Activated effector memory CD4-positive, alpha-beta T cell treated with Interleukin-2 at 50 U/mL for 16 hours (primary cell): ENCODE measurements at regions not wholly inside any gene's neighbourhood (a gene's known extent, or its start where the extent isn't known, plus 50 kb on each side); places are given as distances from the start of the nearest gene placed in this dataset.
"Not testable (repeated sequence)": the region's sequence is repeated elsewhere in the genome, so short reads cannot be mapped to it uniquely, and the experiment has no call there.

ENCODE experiments used
- DNase-seq: peaks from one replicate; pipeline ENCODE4 v3.0.0-alpha.2; 2020

GRCh38 chr21:23812485-23812884, 1794.8 kb downstream of the MRPL39 start:
- no peak for DNase-seq

- DNase-seq, result no peak
These were observed 1795.5 kb downstream of the MRPL39 start for GRCh38 chr21:23811805-23812204.

GRCh38 chr21:23809573-23809972, 1797.7 kb downstream of the MRPL39 start:
- no peak for DNase-seq

DNA sequence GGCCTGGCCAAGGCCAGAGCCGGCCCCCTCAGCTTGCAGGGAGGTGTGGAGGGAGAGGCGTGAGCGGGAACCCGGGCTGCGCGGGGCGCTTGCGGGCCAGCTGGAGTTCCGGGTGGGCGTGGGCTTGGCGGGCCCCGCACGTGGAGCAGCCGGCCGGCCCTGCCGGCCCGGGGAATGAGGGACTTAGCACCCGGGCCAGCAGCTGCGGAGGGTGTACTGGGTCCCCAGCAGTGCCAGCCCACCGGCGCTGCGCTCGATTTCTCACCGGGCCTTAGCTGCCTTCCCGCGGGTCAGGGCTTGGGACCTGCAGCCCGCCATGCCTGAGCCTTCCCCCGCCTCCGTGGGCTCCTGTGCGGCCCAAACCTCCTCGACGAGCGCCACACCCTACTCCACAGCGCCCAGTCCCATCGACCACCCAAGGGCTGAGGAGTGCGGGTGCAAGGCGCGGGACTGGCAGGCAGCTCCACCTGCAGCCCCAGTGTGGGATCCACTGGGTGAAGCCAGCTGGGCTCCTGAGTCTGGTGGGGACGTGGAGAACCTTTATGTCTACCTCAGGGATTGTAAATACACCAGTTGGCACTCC, 1800.2 kb downstream of the MRPL39 start:
- DNase-seq, result not testable (repeated sequence)

DNA sequence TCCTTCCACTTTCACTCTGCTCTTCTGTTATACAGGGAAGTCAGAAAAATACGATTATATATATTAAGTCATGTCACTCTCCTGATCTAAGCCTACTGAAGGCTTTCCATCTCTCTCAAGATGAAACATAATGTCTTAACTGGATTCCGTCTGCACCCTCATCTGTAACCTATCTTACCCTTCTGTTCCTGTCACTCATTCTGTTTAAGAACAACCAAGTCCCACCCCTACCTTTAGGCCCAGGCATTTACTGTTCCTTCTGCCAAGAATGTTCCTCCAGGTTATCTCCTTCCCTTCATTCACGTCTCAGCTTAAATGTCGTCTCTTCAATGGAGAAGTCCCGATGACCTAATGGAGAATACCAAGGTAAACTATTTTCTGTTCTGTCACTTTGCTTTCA, 1802.4 kb downstream of the MRPL39 start:
- no peak for DNase-seq

DNA sequence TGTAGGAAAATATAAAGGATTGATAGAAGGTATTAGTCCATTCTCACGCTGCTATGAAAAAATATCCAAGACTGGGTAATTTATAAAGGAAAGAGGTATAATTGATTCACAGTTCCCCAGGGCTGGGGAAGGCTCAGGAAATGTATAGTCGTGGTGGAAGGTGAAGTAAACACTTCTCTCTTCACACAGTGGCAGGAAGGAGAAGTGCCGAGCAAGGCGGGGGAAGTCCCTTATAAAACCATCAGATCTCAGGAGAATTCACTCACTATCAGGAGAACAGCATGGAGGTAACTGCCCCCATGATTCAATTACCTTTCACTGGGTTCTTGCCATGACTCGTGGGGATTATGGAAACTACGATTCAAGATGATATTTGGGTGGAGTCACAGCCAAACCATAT, 1806.0 kb downstream of the MRPL39 start:
- DNase-seq, result no peak

GRCh38 chr21:23799376-23799775, 1807.9 kb downstream of the MRPL39 start:
- DNase-seq, result no peak

DNA sequence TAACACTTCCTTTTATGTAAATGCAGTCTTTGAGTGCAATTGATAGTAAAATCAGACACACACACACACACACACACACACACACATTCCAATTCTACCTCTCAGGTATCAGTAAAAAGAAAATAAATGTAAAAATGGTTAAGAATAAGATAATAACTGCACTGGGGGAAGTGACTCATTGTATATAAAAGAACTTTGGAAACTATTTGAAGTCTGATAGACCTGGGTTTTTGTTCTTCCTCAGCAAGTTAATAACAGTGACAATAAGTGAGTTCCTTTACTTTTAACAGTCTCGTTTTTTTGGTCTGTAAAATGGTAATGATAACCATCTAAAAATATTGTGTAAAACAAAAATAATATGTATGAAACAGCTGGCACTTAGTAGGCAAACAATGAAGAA, 1815.0 kb downstream of the MRPL39 start:
- no peak for DNase-seq

DNA sequence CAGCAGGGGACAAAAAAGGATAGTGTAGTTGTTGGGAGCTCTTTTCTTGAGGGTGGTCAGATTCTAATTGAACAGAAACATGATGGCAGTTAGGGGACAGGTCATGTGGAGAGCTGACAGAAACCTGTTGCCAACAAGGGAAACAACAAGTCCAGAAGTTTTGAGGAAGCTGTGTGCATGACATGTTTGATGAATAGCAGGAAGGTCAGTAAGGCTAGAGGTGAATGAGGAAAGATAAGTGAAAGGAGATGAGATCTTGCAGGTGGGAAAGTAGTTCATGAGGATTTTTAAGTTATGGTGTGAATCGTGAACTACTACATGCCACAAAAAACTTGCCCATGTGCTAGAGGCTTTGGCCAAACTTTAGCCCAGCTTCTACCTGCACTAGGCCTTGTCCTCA, 1817.4 kb downstream of the MRPL39 start:
- DNase-seq, result no peak

GRCh38 chr21:23780326-23780725, 1827.0 kb downstream of the MRPL39 start:
- DNase-seq, result no peak

- DNase-seq, result no peak
These were observed 1863.5 kb downstream of the MRPL39 start for GRCh38 chr21:23743821-23744220.

GRCh38 chr21:23740463-23740862, 1866.8 kb downstream of the MRPL39 start:
- no peak for DNase-seq

DNA sequence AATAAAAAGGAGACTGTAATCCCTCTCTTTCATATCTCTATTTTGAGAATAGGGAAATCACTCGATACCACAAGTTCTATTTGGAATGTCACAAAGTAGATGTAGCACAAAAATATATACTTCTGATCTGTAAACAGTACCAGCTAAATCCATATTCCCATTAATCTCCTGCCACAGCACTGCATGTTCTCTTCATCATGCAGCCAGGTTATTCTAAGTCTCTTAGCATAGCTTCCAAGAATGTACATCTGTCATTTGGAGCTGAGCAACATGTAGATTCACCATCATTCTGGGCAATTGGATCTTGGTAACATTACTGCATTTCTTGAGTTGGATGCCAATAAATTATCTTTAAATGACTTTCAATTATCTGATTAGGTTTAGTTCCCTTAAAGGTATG, 1874.5 kb downstream of the MRPL39 start:
- no peak for DNase-seq

DNA sequence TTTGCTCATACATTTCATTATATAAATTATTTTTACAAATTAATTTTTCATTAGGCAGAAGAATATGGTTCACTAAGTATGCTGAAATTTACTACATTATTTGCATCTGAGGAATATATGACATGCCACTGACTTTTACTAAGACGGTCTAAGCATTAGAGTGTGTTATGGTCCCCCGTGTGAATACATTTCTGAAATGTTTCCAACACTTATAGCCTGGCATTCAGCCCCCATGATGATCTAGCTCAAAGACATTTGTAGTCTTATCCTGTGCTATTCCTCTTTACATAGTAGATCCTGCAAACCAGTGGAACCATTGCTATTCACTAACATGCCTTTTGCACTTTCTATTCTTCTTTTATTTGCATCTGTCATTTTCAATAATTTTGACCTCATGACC, 1878.0 kb downstream of the MRPL39 start:
- DNase-seq, result no peak

GRCh38 chr21:23725576-23725975, 1881.7 kb downstream of the MRPL39 start:
- no peak for DNase-seq

DNA sequence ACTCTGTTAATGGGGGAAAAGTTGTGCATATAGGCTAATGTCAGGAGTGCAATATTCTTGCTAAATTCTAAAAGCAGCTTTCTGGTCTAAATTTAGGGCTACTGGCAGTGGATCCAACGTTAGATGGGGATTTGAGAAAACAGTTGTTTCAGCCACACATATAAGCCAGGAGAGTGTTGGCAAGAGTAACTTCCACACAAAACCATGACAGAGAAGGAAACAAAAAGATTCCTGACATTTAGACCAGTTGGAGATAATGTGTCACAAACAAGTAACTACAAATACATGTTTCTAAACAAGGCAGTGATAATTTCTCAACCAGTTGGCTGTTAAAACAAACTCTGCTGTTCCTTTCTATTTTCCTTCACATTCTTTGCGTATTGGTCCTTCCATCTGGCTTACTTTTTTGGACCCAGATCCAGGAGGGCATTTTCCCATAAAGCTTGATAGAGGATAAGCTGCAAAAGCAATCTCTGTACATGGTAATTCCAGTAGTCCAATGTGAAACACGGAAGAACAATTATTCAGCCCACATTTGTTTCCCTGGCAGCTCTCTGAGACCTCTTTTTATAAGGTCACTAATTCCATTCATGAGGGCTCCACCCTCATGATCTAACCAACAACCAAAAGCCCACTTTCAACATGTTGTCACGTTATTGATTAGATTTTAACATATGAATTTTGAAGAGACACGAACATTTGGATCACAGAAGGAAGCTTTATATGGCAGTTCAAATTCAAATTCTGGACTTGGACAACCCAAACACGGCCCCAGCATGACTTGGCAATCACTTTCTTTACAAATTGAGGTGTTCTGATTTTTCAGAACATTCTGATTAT, 1888.6 kb downstream of the MRPL39 start:
- DNase-seq, result no peak

DNA sequence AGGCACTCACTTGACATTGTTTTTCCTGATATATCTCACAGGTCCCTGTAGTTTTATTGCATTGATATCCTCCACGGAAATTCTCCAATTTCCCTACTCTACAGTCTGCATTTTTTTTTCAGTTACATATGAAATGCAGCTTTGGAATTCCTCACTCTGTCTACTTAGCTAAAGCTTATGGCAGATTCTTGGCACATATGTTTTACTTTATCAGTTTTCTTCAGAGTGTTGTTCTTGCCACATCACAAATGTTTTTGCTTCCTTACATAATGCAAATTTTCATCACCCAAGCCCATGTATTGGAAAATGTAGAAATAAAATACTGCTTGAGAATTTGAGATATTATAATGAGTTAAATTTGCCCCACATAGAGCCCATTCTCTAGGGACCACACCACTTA, 1895.1 kb downstream of the MRPL39 start:
- no peak for DNase-seq

- DNase-seq, result no peak
These were observed 1900.8 kb downstream of the MRPL39 start for GRCh38 chr21:23706431-23706830.

DNA sequence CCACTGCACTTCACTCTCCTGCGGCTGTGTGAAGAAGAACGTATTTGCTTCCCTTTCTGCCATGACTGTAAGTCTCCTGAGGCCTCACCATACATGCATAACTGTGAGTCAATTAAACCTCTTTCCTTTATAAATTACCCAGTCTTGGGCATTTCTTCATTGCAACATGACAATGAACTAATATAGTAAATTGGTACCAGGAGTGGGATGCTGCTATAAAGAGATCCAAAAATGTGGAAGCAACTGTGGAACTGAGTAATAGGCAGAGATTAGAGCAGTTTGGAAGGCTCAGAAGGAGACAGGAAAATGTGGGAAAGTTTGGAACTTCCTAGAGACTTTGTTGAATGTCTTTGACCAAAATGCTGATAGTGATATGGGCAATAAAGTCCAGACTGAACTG, 1907.9 kb downstream of the MRPL39 start:
- no peak for DNase-seq

DNA sequence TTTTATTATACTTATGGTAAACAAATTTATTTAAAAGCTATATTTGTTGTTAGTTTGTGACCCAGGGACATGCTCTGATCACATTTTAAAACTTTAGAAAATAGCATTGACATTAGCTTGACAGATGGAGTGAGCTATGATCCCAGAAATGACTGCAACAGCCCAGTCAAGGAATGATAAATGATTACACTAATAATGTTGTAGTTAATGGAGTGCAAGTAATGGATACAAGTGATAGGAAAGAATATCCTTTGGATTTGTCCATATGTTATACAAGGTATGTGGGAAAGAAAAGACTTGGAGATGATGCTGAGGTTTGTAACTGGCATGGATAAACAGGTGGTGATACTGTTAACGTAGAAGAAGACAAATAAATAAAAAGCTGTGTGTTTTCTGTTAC, 1908.7 kb downstream of the MRPL39 start:
- no peak for DNase-seq

GRCh38 chr21:23695443-23695842, 1911.8 kb downstream of the MRPL39 start:
- no peak for DNase-seq

GRCh38 chr21:23694390-23694789, 1912.9 kb downstream of the MRPL39 start:
- no peak for DNase-seq

DNA sequence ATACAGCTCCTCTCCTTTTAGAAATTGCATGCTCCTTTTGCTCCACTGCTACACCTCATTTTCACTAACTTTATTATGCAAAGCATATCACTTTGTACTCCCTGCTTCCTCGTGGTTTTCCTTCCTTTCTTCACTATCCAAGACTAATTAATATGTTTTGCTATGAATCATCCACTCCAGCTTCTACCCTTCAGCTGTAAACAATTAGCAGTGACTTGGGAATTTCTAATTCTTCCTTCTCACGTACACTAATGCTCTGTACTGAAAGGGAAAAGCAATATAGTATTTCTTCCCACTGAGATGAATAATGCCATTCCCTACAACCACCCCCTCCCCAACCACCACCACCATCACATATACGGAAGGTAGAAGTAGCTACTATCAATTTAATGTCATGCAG, 1917.0 kb downstream of the MRPL39 start:
- DNase-seq, result no peak

DNA sequence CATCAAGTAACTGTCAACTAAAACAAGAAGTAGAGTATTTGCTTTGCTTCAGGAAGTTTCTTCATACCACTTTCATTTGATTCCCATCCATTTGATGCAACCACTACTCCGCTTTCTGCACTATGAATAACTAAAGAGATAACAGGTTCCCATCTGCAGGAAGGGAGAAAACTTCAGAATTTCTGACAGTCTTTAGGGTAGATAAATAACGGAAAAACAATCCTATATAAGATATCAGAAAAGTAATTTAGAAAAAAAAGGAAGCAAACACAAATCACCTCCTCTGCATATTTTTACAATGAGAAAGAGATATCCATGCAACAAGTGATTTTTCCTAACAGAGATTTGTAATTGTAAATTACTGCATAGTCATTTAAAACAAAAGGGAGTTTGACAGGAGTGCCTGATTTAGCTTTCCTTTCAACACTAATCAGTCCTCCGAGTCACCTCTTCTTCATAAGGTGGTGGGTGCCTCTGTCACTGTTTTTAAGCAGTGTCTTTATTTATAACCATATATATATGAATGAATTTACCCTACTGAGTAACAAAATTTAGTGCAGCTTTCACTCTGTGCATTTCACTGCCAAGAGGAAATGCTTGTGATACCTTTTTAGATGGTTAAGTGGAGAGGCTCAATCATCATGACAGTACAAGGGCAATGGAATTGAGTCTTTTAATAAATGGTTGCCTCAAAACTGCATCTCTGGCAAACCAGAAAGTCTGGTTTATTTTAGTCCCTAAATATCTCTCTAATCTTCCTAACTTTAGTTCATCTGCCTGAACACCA, 1920.4 kb downstream of the MRPL39 start:
- DNase-seq, result no peak
